ENCODE measurements at regions not wholly inside any gene's neighbourhood (a gene's known extent, or its start where the extent isn't known, plus 50 kb on each side); places are given as distances from the start of the nearest gene placed in this dataset.

DNA sequence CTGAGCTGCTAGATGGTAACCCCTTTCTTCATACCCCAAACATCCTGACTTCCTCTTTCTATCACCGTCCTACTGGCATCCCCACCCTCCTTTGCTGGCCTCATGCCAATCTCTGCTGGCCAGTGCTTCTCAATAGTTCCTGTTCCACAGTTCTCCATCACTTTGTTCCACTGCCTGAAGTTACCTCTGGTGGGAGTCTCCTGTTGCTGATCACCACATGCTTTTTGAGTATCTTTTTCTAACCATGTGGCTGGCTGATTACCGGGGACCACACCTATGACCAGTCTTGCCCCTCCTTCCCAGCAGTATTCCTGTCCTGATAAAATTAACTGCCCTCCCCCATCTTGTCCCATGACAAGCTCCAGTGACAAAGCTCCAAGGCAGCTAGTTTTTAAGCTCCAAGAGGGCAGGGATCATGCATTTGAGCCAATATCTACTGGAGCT, 380.4 kb upstream of the CCL2 start:
- TF ChIP-seq CTCF (conservative IDR thresholded peaks at IDR 0.05; ENCODE audit: low read length) (no peak), EZH2phosphoT487 (IDR thresholded peaks at IDR 0.05; ENCODE audit: borderline replicate concordance) (no peak)

Data from Loucy (cell line).